Lower leg skin (tissue), 3 donors: ENCODE measurements at regions not wholly inside any gene's neighbourhood (a gene's known extent, or its start where the extent isn't known, plus 50 kb on each side); places are given as distances from the start of the nearest gene placed in this dataset.

Source experiments
- CTCF ChIP-seq, 3 donors: fragments of 450-650 bp; IDR thresholded peaks; one replicate each; pipeline ENCODE4 v1.5.1; 2016; ENCODE audit warnings: antibody characterized with exemption in 3 of 3, mild to moderate bottlenecking in 3 of 3, moderate library complexity in 2 of 3
- POLR2A ChIP-seq, 2 donors: fragments of 450-650 bp; IDR thresholded peaks; one replicate each; pipeline ENCODE4 v1.6.1; 2016 to 2017; ENCODE audit warnings: antibody characterized with exemption in 2 of 2, mild to moderate bottlenecking in 1 of 2, moderate library complexity in 1 of 2

- TF ChIP-seq CTCF (IDR thresholded peaks at IDR 0.05) = no peak
- no peak for TF ChIP-seq POLR2A (IDR thresholded peaks at IDR 0.05)
Observed at GRCh38 chr13:89465366-89465765, 1794.2 kb downstream of the SLITRK5 start.
